HG03521 (cell line): ENCODE measurements at regions not wholly inside any gene's neighbourhood (a gene's known extent, or its start where the extent isn't known, plus 50 kb on each side); places are given as distances from the start of the nearest gene placed in this dataset.

Experiments used
- ATAC-seq: cut with Tn5 transposase; IDR thresholded peaks from one replicate; pipeline ENCODE4 v1.9.1; 2021; ENCODE audit warnings: mild to moderate bottlenecking, moderate library complexity; ENCODE audit not compliant: unreplicated experiment

GRCh38 chr10:44064987-44065787 is 319.7 kb downstream of the CXCL12 start:
- ATAC-seq = no peak

GRCh38 chr10:44064317-44064716 is 320.6 kb downstream of the CXCL12 start:
- ATAC-seq = no peak

GRCh38 chr10:44063686-44064085 is 321.2 kb downstream of the CXCL12 start:
- no peak for ATAC-seq

GRCh38 chr10:44060719-44061118 is 324.2 kb downstream of the CXCL12 start:
- ATAC-seq = no peak

- no peak for ATAC-seq
Observed at GRCh38 chr10:44060221-44060620, 324.7 kb downstream of the CXCL12 start.

- no peak for ATAC-seq
Observed at GRCh38 chr10:44058259-44058658, 326.6 kb downstream of the CXCL12 start.

GRCh38 chr10:44056967-44057805 is 327.7 kb downstream of the CXCL12 start:
- ATAC-seq = no peak

- ATAC-seq = no peak
Observed at GRCh38 chr10:44056206-44056605, 328.7 kb downstream of the CXCL12 start.

GRCh38 chr10:44054046-44054445 is 330.9 kb downstream of the CXCL12 start:
- ATAC-seq = no peak

- ATAC-seq = no peak
Observed at GRCh38 chr10:44053391-44053790, 331.5 kb downstream of the CXCL12 start.

GRCh38 chr10:44051584-44052385 is 333.1 kb downstream of the CXCL12 start:
- ATAC-seq = no peak

- ATAC-seq = no peak
Observed at GRCh38 chr10:44051091-44051490, 333.8 kb downstream of the CXCL12 start.

- ATAC-seq = no peak
Observed at GRCh38 chr10:44049301-44050015, 335.4 kb downstream of the CXCL12 start.

GRCh38 chr10:44047361-44047760 is 337.5 kb downstream of the CXCL12 start:
- no peak for ATAC-seq

- no peak for ATAC-seq
Observed at GRCh38 chr10:44046605-44047004, 338.3 kb downstream of the CXCL12 start.

- ATAC-seq = no peak
Observed at GRCh38 chr10:44045020-44045419, 339.9 kb downstream of the CXCL12 start.

- no peak for ATAC-seq
Observed at GRCh38 chr10:44044549-44044948, 340.3 kb downstream of the CXCL12 start.

GRCh38 chr10:44043646-44044375 is 341.1 kb downstream of the CXCL12 start:
- no peak for ATAC-seq

- no peak for ATAC-seq
Observed at GRCh38 chr10:44042926-44043602, 341.8 kb downstream of the CXCL12 start.
